ENCODE measurements at regions not wholly inside any gene's neighbourhood (a gene's known extent, or its start where the extent isn't known, plus 50 kb on each side); places are given as distances from the start of the nearest gene placed in this dataset.

DNA sequence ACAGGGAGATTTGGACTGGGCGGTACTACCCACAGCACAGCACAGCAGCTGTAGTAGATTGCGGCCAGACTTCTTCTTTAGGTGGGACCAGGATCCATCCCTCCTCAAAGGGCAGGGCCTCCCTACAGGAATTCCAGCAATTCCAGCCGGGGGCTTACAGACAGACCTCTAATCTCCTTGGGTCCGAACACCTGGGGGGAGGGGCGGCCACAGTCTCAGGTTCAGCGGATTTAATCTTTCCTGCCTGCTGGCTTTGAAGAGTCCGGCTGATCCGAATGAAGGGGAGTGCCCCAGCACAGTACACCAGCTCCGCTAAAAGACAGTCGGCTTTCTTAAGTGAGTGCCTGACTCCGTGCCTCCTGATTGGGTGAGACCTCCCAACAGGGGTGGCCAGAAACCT is 1708.5 kb downstream of the BRINP3 start:
- no peak overlapping the region for H3K4me2 ChIP-seq (ENCODE audit: low read length)
- H3K9me2 ChIP-seq (ENCODE audit: low read depth, low read length), result no peaks in the 10 kb centered on the region
- H3K4me3 ChIP-seq (ENCODE audit: low read depth, low read length, poor library complexity, severe bottlenecking), result no peak overlapping the region
- no peaks in the 10 kb centered on the region for H3K9me3 ChIP-seq (ENCODE audit: low read length)
- no peak overlapping the region for H3K27ac ChIP-seq (ENCODE audit: low read depth, low read length, poor library complexity, severe bottlenecking)
- H3K79me2 ChIP-seq (ENCODE audit: insufficient read depth, low read length), result no peaks in the 10 kb centered on the region
- no peaks in the 10 kb centered on the region for H4K20me1 ChIP-seq (ENCODE audit: insufficient read depth, low read length)
- no peak overlapping the region for H3K9ac ChIP-seq (ENCODE audit: low read length)
- no peaks in the 10 kb centered on the region for H3K4me1 ChIP-seq (ENCODE audit: insufficient read depth, low read length, severe bottlenecking)
- no peak overlapping the region for H2AFZ ChIP-seq (ENCODE audit: low read length)
- no peak for TF ChIP-seq EZH2 (IDR thresholded peaks at IDR 0.05; ENCODE audit: borderline replicate concordance, low read length)
- TF ChIP-seq, protein P1, sequence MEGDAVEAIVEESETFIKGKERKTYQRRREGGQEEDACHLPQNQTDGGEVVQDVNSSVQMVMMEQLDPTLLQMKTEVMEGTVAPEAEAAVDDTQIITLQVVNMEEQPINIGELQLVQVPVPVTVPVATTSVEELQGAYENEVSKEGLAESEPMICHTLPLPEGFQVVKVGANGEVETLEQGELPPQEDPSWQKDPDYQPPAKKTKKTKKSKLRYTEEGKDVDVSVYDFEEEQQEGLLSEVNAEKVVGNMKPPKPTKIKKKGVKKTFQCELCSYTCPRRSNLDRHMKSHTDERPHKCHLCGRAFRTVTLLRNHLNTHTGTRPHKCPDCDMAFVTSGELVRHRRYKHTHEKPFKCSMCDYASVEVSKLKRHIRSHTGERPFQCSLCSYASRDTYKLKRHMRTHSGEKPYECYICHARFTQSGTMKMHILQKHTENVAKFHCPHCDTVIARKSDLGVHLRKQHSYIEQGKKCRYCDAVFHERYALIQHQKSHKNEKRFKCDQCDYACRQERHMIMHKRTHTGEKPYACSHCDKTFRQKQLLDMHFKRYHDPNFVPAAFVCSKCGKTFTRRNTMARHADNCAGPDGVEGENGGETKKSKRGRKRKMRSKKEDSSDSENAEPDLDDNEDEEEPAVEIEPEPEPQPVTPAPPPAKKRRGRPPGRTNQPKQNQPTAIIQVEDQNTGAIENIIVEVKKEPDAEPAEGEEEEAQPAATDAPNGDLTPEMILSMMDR (IDR thresholded peaks at IDR 0.05; ENCODE audit: low read length), result no peak
- no peaks in the 10 kb centered on the region for H3K36me3 ChIP-seq (ENCODE audit: insufficient read depth, low read length)
- no peaks in the 10 kb centered on the region for H3F3A ChIP-seq (ENCODE audit: insufficient read depth, low read length)
- no peaks in the 10 kb centered on the region for H3K27me3 ChIP-seq (ENCODE audit: insufficient read depth, low read length)

DNA sequence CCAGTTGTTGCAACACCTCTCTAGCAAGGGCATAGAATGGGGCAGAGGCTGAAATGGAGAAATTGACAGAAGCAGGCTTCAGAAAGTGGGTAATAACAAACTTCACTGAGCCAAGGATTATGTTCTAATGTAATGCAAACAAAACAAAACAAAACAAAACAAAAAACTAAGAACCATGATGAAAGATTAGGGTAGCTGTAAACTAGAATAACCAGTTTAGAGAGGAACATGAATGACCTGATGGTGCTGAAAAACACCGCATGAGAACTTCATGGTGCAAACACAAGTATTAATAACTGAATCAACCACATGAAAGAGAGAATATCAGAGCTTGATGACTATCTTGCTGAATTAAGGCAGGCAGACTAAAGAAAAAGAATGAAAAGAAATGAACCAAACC is 1707.7 kb downstream of the BRINP3 start:
- Histone ChIP-seq H3K9me3 (ENCODE audit: low read length) (no peaks in the 10 kb centered on the region), H3K9me2 (ENCODE audit: low read depth, low read length) (no peaks in the 10 kb centered on the region), H3F3A (ENCODE audit: insufficient read depth, low read length) (no peaks in the 10 kb centered on the region), H3K27ac (ENCODE audit: low read depth, low read length, poor library complexity, severe bottlenecking) (no peak overlapping the region), H3K4me3 (ENCODE audit: low read depth, low read length, poor library complexity, severe bottlenecking) (no peak overlapping the region), H3K4me2 (ENCODE audit: low read length) (no peak overlapping the region), H3K36me3 (ENCODE audit: insufficient read depth, low read length) (no peaks in the 10 kb centered on the region), H2AFZ (ENCODE audit: low read length) (no peak overlapping the region), H3K27me3 (ENCODE audit: insufficient read depth, low read length) (no peaks in the 10 kb centered on the region), H3K9ac (ENCODE audit: low read length) (no peak overlapping the region), H3K4me1 (ENCODE audit: insufficient read depth, low read length, severe bottlenecking) (no peaks in the 10 kb centered on the region), H3K79me2 (ENCODE audit: insufficient read depth, low read length) (no peaks in the 10 kb centered on the region), H4K20me1 (ENCODE audit: insufficient read depth, low read length) (no peaks in the 10 kb centered on the region)
- TF ChIP-seq, protein P1 (IDR thresholded peaks at IDR 0.05; ENCODE audit: low read length), result no peak
- TF ChIP-seq EZH2 (IDR thresholded peaks at IDR 0.05; ENCODE audit: borderline replicate concordance, low read length), result no peak

GRCh38 chr1:188778578-188778977 is 1699.1 kb downstream of the BRINP3 start:
- TF ChIP-seq, protein P1 (IDR thresholded peaks at IDR 0.05; ENCODE audit: low read length), result no peak
- no peak for TF ChIP-seq EZH2 (IDR thresholded peaks at IDR 0.05; ENCODE audit: borderline replicate concordance, low read length)
- no peak overlapping the region for H2AFZ ChIP-seq (ENCODE audit: low read length)

More at GRCh38 chr1:188778578-188778977, 1699.1 kb downstream of the BRINP3 start:
- Histone ChIP-seq H3K4me3 (ENCODE audit: low read depth, low read length, poor library complexity, severe bottlenecking) (no peak overlapping the region), H4K20me1 (ENCODE audit: insufficient read depth, low read length) (no peaks in the 10 kb centered on the region), H3K36me3 (ENCODE audit: insufficient read depth, low read length) (no peaks in the 10 kb centered on the region), H3F3A (ENCODE audit: insufficient read depth, low read length) (no peaks in the 10 kb centered on the region), H3K27ac (ENCODE audit: low read depth, low read length, poor library complexity, severe bottlenecking) (no peak overlapping the region), H3K9ac (ENCODE audit: low read length) (no peak overlapping the region), H3K9me3 (ENCODE audit: low read length) (no peaks in the 10 kb centered on the region), H3K4me2 (ENCODE audit: low read length) (no peak overlapping the region), H3K9me2 (ENCODE audit: low read depth, low read length) (no peaks in the 10 kb centered on the region), H3K79me2 (ENCODE audit: insufficient read depth, low read length) (no peaks in the 10 kb centered on the region), H3K4me1 (ENCODE audit: insufficient read depth, low read length, severe bottlenecking) (no peaks in the 10 kb centered on the region), H3K27me3 (ENCODE audit: insufficient read depth, low read length) (no peaks in the 10 kb centered on the region)
